GM23338 (cell line): ENCODE measurements at regions not wholly inside any gene's neighbourhood (a gene's known extent, or its start where the extent isn't known, plus 50 kb on each side); places are given as distances from the start of the nearest gene placed in this dataset.

Experiments
- ATAC-seq: fragments of 200-7000 bp; cut with Tn5 transposase; 3 replicates; pipeline ENCODE4 v1.9.1; 2020
- DNase-seq: peaks from one replicate; pipeline ENCODE4 v3.0.0-alpha.2; 2015; ENCODE audit warnings: low spot score
- H2AFZ ChIP-seq: fragments of 200-600 bp; sonication (generic); 2 replicates; pipeline ENCODE4 v1.8.0; 2016; ENCODE audit warnings: antibody characterized with exemption, mild to moderate bottlenecking, moderate library complexity
- H3F3A ChIP-seq: fragments of 200-600 bp; sonication (generic); replicated peaks from 2 replicates; pipeline ENCODE4 v1.8.0; 2017; ENCODE audit warnings: antibody characterized with exemption, mixed run types, low read depth
- H3K27ac ChIP-seq: fragments of 200-600 bp; sonication (generic); 2 replicates; pipeline ENCODE4 v1.6.1; 2016; ENCODE audit warnings: low read depth
- H3K27me3 ChIP-seq: fragments of 200-600 bp; sonication (generic); 2 replicates; pipeline ENCODE4 v1.8.0; 2016; ENCODE audit warnings: mild to moderate bottlenecking, mixed run types, moderate library complexity; ENCODE audit not compliant: insufficient read depth
- H3K36me3 ChIP-seq: fragments of 200-600 bp; sonication (generic); 2 replicates; pipeline ENCODE4 v1.8.0; 2016; ENCODE audit warnings: mild to moderate bottlenecking; ENCODE audit not compliant: insufficient read depth
- H3K4me1 ChIP-seq: fragments of 200-600 bp; sonication (generic); 2 replicates; pipeline ENCODE4 v1.8.0; 2016; ENCODE audit warnings: mild to moderate bottlenecking, moderate library complexity; ENCODE audit not compliant: insufficient read depth
- H3K4me2 ChIP-seq: fragments of 200-600 bp; sonication (generic); 2 replicates; pipeline ENCODE4 v1.7.1; 2017; ENCODE audit warnings: mixed run types
- H3K4me3 ChIP-seq: fragments of 200-600 bp; sonication (generic); 2 replicates; pipeline ENCODE4 v1.6.1; 2016; ENCODE audit warnings: mixed run types
- H3K79me2 ChIP-seq: fragments of 200-600 bp; sonication (generic); replicated peaks from 2 replicates; pipeline ENCODE4 v1.8.0; 2017; ENCODE audit warnings: mild to moderate bottlenecking; ENCODE audit not compliant: insufficient read depth
- H3K9me2 ChIP-seq: fragments of 200-600 bp; sonication (generic); 2 replicates; pipeline ENCODE4 v1.8.0; 2017; ENCODE audit not compliant: insufficient read depth
- H4K20me1 ChIP-seq: fragments of 200-600 bp; sonication (generic); replicated peaks from 2 replicates; pipeline ENCODE4 v1.8.0; 2017; ENCODE audit warnings: mild to moderate bottlenecking; ENCODE audit not compliant: insufficient read depth
- H3K27ac Mint-ChIP-seq: 2 replicates; pipeline ENCODE4 v1.8.0; 2020; ENCODE audit warnings: inconsistent platforms, mild to moderate bottlenecking, moderate library complexity, mixed read lengths
- H3K27me3 Mint-ChIP-seq: 3 replicates; pipeline ENCODE4 v1.8.0; 2022; ENCODE audit warnings: low read depth, mild to moderate bottlenecking, moderate library complexity, mixed read lengths, inconsistent platforms; ENCODE audit not compliant: insufficient read depth, poor library complexity
- H3K36me3 Mint-ChIP-seq: 3 replicates; pipeline ENCODE4 v1.8.0; 2021; ENCODE audit warnings: low read depth, mild to moderate bottlenecking, inconsistent platforms, moderate library complexity, mixed read lengths
- H3K4me1 Mint-ChIP-seq: 3 replicates; pipeline ENCODE4 v1.8.0; 2020; ENCODE audit warnings: mild to moderate bottlenecking, inconsistent platforms, mixed read lengths
- H3K4me3 Mint-ChIP-seq: 3 replicates; pipeline ENCODE4 v1.8.0; 2021; ENCODE audit warnings: moderate library complexity, mild to moderate bottlenecking, inconsistent platforms, mixed read lengths
- H3K9me3 Mint-ChIP-seq: 3 replicates; pipeline ENCODE4 v1.8.0; 2020; ENCODE audit warnings: moderate library complexity, mild to moderate bottlenecking, inconsistent platforms, mixed read lengths
- CREB1 ChIP-seq: fragments of 250-450 bp; sonication (Bioruptor Pico); IDR thresholded peaks from 2 replicates; pipeline ENCODE4 v1.5.0; 2020; ENCODE audit warnings: low read depth, mild to moderate bottlenecking, moderate library complexity
- EZH2 ChIP-seq: fragments of 200-600 bp; sonication (generic); IDR thresholded peaks from one replicate; pipeline ENCODE4 v1.8.0; 2017; ENCODE audit warnings: antibody characterized with exemption, mild to moderate bottlenecking, low read depth; ENCODE audit not compliant: unreplicated experiment
- JUNB ChIP-seq: IDR thresholded peaks from one replicate; pipeline ENCODE4 v1.6.1; 2016; ENCODE audit warnings: antibody characterized with exemption; ENCODE audit not compliant: unreplicated experiment
- POLR2AphosphoS5 ChIP-seq: IDR thresholded peaks from 2 replicates; pipeline ENCODE4 v1.6.1; 2016; ENCODE audit warnings: antibody characterized with exemption, low read depth
- STAT1 ChIP-seq: IDR thresholded peaks from one replicate; pipeline ENCODE4 v1.6.1; 2016; ENCODE audit warnings: antibody characterized with exemption; ENCODE audit not compliant: unreplicated experiment
- ZNF114 ChIP-seq: fragments of 250-450 bp; sonication (Bioruptor Pico); IDR thresholded peaks from 2 replicates; pipeline ENCODE4 v1.5.0; 2020; ENCODE audit warnings: mild to moderate bottlenecking, moderate library complexity
- TF ChIP-seq, protein P1 (sequence below), 2 experiments: fragments of 200-600 bp in 1 of 2; sonication (generic) in 1 of 2; conservative IDR thresholded peaks; 2 replicates each; pipeline versions ENCODE4 v1.5.1 to v1.6.1; 2016 to 2017; ENCODE audit warnings: antibody characterized with exemption in 2 of 2, low read depth in 2 of 2, mild to moderate bottlenecking in 2 of 2, moderate library complexity in 1 of 2
- TF ChIP-seq, protein P2 (sequence below): IDR thresholded peaks from 2 replicates; pipeline ENCODE4 v1.6.1; 2016; ENCODE audit warnings: antibody characterized with exemption
- TF ChIP-seq, protein P3 (sequence below): IDR thresholded peaks from one replicate; pipeline ENCODE4 v1.6.1; 2018; ENCODE audit warnings: antibody characterized with exemption; ENCODE audit not compliant: unreplicated experiment

DNA sequence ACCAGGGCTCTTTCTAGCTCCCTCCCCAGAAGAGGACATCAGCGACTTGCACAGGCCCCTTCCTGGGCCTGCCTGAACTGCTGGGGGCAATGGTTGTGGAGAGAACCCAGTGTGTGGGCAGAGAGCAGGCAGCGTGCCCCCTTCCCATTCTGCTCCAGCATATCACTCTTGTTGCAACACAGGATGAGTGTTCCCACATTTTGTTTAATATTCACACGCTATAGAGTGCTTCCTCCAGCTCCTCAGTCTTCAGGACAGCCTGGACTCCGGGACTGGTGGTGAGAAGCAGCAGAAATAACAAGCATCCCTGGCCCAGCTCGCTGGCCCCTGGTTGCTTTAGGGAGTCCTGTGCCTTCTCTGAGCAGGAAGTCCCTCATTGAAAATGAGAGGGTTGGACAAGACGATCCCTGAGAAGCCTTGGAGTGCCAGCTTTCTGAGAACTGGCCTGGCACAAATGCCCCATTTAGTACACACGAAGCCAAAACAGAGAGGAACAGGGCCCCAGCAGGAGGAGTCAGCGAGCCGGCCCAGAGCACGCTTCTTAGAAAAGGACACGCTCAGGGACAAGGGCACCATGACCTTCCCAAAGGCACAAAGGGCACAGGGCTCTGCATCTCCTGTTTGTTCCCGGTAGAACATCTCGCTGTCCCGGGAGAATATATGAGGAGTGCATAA, 84.2 kb upstream of the FOXC1 start:
- Mint-ChIP-seq H3K36me3 (peaks cover 6% of the 10 kb centered on the region; the same call in 2 of the 3 replicates), H3K4me1 (peaks cover 18% of the 10 kb centered on the region), H3K4me3 (no peak overlapping the region), H3K27me3 (peaks cover 46% of the 10 kb centered on the region), H3K9me3 (peaks cover 12% of the 10 kb centered on the region), H3K27ac (no peak overlapping the region)
- no peak overlapping the region for H3K4me3 ChIP-seq
- H4K20me1 ChIP-seq, result no peaks in the 10 kb centered on the region
- no peak for DNase-seq
- no peak for ATAC-seq
- no peaks in the 10 kb centered on the region for H3K36me3 ChIP-seq
- H3F3A ChIP-seq, result no peaks in the 10 kb centered on the region
- peaks cover 10% of the 10 kb centered on the region for H3K4me1 ChIP-seq
- H3K4me2 ChIP-seq, result no peak overlapping the region
- H3K27ac ChIP-seq, result no peak overlapping the region
- TF ChIP-seq, protein P1, sequence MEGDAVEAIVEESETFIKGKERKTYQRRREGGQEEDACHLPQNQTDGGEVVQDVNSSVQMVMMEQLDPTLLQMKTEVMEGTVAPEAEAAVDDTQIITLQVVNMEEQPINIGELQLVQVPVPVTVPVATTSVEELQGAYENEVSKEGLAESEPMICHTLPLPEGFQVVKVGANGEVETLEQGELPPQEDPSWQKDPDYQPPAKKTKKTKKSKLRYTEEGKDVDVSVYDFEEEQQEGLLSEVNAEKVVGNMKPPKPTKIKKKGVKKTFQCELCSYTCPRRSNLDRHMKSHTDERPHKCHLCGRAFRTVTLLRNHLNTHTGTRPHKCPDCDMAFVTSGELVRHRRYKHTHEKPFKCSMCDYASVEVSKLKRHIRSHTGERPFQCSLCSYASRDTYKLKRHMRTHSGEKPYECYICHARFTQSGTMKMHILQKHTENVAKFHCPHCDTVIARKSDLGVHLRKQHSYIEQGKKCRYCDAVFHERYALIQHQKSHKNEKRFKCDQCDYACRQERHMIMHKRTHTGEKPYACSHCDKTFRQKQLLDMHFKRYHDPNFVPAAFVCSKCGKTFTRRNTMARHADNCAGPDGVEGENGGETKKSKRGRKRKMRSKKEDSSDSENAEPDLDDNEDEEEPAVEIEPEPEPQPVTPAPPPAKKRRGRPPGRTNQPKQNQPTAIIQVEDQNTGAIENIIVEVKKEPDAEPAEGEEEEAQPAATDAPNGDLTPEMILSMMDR (conservative IDR thresholded peaks at IDR 0.05; ENCODE audit: low read depth in 2 of 2), result peak in 1 of 2 experiments; percentile 22; a peak in 1 of 4 replicates
- TF ChIP-seq STAT1 (no peak), POLR2AphosphoS5 (no peak)
- H3K79me2 ChIP-seq, result no peaks in the 10 kb centered on the region
- peaks cover 7% of the 10 kb centered on the region; the same call in 1 of the 2 replicates for H3K9me2 ChIP-seq
- peaks cover 61% of the 10 kb centered on the region for H3K27me3 ChIP-seq
- no peak overlapping the region for H2AFZ ChIP-seq

DNA sequence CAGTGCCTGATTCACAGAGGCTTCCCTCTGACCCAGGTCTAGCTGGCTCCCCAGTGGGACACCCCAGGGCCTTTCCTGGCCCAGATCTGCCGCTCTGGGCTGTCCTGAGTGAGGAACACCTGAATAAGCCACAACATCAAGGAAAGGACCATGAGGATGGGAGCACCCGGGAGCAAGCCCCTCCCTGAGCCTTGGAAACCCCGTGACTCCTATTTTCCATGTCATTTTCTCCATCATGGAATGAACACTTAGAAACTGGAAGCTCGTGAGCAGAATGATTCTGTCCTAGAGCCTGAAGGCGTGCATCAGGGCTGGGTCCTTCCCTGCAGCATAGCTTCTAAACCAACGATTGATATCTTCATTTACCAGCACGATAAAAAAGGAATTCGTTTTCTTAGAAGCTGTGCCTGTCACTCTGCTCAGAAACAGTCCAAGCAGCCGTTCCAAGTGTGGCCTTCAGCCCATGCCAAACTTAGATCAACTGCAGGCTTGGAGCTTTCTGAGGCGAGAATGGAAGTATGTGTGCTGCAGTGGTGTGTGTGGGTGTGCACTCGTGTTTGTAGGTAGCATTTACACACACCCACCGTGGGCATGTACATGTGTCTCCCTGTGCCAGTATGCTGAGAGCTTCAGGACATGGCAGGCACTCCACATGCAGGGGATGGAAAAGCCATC, 83.2 kb upstream of the FOXC1 start:
- Histone ChIP-seq H3K27ac (no peak overlapping the region), H4K20me1 (no peaks in the 10 kb centered on the region), H3K9me2 (peaks cover 7% of the 10 kb centered on the region; the same call in 1 of the 2 replicates), H3F3A (no peaks in the 10 kb centered on the region), H3K4me3 (no peak overlapping the region), H3K79me2 (no peaks in the 10 kb centered on the region), H3K4me1 (peaks cover 10% of the 10 kb centered on the region), H3K27me3 (peaks cover 60% of the 10 kb centered on the region), H3K36me3 (no peaks in the 10 kb centered on the region), H2AFZ (peak overlapping the region; percentile 59; the same call in 1 of the 2 replicates), H3K4me2 (peak overlapping the region; percentile 21; the same call in 1 of the 2 replicates)
- peaks cover 18% of the 10 kb centered on the region for H3K4me1 Mint-ChIP-seq
- no peak overlapping the region for H3K4me3 Mint-ChIP-seq
- no peak overlapping the region for H3K27ac Mint-ChIP-seq
- peaks cover 12% of the 10 kb centered on the region for H3K9me3 Mint-ChIP-seq
- H3K27me3 Mint-ChIP-seq, result peaks cover 44% of the 10 kb centered on the region
- ATAC-seq (no peak), DNase-seq (no peak)
- TF ChIP-seq JUNB (no peak), CREB1 (no peak), EZH2 (no peak), ZNF114 (CRISPR knock-in tag) (no peak), STAT1 (no peak)
- TF ChIP-seq, protein P1 (conservative IDR thresholded peaks at IDR 0.05; ENCODE audit: low read depth in 2 of 2), result no peak
- TF ChIP-seq, protein P2, sequence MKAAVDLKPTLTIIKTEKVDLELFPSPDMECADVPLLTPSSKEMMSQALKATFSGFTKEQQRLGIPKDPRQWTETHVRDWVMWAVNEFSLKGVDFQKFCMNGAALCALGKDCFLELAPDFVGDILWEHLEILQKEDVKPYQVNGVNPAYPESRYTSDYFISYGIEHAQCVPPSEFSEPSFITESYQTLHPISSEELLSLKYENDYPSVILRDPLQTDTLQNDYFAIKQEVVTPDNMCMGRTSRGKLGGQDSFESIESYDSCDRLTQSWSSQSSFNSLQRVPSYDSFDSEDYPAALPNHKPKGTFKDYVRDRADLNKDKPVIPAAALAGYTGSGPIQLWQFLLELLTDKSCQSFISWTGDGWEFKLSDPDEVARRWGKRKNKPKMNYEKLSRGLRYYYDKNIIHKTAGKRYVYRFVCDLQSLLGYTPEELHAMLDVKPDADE, result no peak
- TF ChIP-seq, protein P3, sequence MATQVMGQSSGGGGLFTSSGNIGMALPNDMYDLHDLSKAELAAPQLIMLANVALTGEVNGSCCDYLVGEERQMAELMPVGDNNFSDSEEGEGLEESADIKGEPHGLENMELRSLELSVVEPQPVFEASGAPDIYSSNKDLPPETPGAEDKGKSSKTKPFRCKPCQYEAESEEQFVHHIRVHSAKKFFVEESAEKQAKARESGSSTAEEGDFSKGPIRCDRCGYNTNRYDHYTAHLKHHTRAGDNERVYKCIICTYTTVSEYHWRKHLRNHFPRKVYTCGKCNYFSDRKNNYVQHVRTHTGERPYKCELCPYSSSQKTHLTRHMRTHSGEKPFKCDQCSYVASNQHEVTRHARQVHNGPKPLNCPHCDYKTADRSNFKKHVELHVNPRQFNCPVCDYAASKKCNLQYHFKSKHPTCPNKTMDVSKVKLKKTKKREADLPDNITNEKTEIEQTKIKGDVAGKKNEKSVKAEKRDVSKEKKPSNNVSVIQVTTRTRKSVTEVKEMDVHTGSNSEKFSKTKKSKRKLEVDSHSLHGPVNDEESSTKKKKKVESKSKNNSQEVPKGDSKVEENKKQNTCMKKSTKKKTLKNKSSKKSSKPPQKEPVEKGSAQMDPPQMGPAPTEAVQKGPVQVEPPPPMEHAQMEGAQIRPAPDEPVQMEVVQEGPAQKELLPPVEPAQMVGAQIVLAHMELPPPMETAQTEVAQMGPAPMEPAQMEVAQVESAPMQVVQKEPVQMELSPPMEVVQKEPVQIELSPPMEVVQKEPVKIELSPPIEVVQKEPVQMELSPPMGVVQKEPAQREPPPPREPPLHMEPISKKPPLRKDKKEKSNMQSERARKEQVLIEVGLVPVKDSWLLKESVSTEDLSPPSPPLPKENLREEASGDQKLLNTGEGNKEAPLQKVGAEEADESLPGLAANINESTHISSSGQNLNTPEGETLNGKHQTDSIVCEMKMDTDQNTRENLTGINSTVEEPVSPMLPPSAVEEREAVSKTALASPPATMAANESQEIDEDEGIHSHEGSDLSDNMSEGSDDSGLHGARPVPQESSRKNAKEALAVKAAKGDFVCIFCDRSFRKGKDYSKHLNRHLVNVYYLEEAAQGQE, result no peak
- peaks cover 6% of the 10 kb centered on the region; the same call in 2 of the 3 replicates for H3K36me3 Mint-ChIP-seq
